ENCODE measurements at regions not wholly inside any gene's neighbourhood (a gene's known extent, or its start where the extent isn't known, plus 50 kb on each side); places are given as distances from the start of the nearest gene placed in this dataset.

DNA sequence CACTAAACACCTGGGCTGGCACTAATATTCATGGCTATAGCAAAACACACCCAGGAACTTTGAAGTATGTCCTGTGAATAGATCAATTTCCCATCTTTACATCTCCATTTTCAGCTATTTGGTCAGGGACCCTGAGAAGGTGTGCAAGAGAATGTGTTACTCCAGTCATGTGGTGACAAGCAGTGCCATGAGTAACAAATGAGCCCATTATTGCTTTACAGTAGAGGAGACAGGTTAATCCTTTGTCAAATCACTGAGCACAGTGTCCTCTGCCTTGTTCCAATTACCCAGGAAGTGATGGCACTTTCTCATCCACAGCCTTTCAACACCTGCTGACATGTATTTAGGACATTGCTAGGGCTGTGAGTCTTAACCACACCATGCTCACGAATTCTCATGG, 664.8 kb upstream of the API5 start:
- DNase-seq, result no peak

DNA sequence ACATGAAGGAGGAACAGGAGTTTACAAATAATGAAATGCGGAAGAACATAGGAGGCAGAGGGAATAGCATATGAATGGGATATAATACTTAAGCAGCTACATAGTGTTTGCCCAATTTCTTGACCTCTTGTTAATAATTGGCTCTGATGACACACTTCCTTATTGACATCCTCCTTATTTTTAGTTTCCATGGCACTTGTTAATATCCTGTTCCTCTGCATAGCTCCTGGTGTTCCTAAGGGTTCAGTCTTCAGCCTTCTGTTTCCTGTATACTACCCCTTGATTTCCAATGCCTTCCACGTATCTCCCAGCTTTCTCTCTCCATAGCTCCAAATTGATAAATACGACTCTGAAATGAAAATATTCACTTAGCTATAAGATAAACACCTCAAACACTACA, 663.8 kb upstream of the API5 start:
- no peak for DNase-seq

DNA sequence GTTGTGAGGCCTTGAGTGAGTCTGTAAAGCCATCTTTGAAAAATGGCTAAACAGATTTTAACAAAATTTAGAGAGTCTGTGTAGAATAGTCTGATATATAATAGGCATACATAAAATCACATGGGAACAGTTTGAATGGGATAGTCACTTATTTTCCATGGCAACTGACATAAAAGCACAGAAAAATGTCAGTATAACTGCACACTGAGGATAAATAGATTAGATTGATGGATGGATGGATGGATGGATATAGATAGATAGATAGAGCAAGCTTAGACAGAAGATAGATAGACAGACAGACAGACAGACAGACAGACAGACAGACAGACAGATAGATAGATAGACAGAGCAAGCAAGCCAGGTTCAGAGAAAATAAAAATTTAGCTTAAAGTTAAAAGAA, 660.2 kb upstream of the API5 start:
- no peak for DNase-seq

DNA sequence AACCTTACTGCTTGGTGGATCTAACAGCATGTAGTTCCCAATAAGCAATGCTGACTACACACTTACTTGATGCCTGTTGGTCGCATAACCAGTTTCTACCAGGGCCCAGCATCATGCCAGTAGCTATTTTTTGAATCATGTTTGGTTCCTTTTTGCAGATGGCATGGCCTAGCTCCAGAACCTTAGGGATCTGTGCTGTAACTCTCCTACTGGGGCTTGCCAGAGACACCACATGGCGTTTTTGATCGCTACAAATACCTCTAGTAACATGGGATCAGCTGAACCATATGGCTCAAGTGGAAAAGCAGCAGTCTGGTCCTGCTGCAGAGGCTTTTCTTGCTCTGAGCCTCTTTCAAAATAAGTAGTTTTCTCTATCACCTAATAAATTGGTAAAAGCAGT, 654.6 kb upstream of the API5 start:
- no peak for DNase-seq

DNA sequence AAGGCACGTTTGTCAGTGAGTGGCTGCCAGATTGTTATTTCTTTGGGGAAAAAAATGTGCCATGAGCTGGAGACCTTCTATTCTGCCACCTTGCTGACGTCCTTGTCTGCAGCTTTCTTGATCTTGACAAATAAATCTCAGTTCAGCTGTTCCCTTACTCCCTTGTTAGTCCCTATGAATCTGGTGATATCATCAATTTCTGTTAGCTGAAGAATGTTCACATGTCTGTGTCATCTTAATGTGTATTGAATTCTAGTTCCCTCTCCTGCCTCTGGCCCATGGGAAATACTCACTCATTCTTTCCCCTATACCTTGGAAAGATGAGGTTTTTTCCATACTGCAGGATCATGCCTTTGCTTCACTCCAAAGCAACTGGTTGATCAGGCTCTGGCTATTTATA, 649.9 kb upstream of the API5 start:
- DNase-seq, result no peak

DNA sequence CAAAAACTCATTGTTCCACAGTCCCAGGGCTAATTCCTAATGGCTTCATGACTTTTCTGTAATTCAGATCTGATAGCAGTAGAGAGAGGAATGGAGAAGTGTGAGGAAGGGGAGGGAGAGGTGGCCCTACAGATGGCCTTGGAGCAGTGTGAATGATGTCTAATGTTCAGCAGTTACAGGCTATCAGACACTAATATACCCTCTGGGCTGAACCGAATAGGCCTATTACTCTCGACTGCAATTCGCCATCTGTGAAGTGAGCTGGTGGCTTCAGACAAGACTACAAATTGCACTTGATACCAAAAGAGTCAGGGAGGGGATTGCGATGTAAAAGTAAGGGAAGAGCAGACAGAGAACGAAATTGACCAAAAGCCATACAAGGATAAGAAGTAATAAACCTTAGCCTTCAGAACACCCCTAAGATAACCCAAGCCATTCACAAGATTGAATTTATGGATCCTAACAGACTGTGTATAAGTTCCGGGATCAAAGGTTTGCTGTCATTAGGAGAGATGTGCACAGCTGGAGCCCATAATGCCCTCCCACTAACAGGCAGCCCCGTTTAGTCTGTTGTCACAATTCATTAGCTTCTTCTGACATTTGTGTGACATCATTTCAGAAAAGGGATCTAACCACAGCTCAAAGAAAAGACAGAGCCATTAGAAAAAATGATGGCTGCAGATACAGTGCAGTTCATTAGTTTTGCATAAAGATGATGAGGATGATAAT, 642.4 kb upstream of the API5 start:
- DNase-seq, result no peak

DNA sequence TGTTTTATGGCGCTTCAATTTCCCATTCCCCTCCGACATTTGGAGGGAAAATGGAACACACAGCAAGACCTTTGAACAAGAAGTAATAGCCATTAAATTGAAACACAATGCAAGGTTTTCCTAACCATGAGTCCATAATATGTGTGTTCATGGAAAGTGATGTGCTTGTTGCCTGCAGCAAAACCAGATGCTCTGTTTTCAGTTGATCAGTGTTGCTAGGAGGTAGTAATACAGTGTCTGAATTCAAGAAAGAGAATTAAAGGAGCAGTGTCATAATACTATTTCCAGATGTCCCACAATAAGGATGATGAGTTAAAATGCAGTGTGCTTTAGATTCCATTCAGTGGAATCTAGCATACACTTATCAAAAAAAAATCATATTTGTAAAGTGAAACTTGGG, 637.4 kb upstream of the API5 start:
- DNase-seq, result no peak

DNA sequence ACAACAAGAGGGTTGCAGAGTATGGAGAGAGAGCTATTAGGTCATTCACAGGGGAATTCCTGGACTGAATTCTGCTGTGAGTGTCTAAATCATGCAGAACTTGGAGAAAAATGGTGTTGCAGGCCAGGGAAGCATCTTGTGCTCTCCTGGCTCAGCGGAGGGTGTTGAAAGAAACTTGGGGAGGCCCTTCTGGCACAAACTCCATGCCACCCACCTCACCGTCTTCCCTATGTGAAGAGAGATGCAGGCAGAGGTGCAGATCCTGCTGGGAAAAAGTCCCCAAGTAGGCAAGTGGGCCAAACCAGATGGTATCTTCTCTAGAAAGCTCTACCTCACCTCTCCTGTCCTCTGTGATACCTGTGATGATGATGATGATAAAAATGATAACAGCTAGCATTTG, 604.3 kb upstream of the API5 start:
- no peak for DNase-seq

DNA sequence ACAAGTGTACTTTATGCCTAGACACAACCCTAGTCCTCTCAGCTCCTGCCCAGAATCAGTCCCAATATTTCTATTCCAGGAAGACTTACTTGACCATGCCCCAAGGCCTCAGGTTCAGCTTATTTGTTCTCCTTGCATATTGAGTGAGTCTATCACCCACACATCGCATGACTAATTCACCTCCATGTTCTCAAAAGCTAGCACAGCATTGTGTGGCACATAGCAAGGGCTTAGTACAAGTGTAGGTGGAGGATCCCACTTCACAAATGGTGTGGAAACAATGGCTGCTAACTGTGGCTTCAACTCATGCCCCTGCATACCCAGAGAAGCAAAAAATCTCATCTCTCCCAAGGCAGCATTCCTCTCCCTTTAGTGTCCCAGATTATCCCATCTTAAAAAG, 602.6 kb upstream of the API5 start:
- DNase-seq, result no peak

DNA sequence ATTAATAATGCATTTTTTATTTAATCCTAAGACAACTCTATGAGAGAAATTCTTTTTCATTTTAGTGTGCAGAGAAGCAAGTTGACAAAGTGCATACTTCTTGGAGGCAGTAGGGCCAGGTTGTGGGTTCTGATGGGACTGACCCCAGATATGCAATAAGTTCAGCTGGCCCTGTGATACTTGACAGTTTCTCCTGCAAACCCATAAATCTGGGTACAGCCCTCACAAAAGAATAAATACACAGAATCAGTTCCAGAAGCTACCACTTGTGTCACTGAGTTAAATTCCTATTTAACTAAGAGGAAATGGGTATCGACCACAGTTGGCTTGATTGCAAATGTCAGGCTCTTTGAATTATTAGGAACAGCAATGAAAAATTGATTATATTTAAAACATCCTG, 598.5 kb upstream of the API5 start:
- no peak for DNase-seq

DNA sequence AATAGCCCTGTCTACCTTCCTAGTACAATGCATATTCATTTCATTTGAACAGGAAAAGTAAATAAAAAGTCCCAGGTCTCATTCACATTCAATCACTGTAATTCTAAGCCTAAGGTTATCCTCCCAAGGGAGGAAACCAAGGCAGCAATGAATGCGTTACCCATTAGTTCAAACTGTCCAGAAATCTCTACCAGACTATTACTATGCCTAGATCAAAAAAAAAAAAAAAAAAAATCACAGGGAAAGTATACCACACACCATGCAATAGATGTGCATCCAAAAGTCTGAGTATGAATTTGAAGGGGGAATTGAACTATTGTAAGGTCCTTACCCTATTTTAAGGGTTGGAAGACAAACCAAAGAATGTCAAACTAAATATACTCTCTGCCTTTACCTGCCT, 598.0 kb upstream of the API5 start:
- no peak for DNase-seq

DNA sequence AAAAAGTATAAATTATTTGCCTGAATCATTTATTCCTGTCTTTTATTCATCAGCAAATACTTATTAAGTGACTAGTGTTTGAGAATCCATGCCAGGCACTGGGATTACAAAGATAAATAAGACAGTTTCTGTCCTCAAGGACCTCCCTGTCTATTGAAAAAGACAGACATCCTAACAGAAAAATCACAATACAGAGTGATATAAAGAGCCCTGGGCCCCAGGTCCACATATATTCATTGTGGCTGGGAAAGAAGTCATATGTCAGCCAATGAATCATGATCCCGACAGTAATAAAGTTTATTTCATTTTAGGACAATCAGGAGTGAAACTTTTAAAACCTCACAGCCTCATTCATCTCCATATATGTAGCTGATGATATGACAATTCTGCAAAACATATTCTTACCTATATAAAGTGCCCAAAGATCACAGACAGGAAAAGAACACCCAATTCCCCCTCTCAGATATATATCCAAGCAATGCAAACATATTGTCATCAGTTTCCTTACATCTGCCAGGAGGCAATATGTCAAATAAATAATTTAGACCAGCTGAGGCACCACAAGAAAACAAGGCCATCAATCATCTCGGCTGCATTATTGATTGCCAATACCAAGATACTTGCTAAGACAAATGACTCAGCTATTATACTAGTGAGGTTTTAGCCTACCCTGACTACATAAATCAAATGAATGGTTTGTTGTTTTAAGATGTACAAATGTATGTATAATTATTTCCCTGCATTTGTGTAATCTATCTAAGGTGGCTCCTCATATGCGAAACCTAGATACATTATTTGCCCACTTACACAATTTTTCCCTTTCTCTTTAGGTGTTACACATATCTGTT, 590.9 kb upstream of the API5 start:
- no peak for DNase-seq

DNA sequence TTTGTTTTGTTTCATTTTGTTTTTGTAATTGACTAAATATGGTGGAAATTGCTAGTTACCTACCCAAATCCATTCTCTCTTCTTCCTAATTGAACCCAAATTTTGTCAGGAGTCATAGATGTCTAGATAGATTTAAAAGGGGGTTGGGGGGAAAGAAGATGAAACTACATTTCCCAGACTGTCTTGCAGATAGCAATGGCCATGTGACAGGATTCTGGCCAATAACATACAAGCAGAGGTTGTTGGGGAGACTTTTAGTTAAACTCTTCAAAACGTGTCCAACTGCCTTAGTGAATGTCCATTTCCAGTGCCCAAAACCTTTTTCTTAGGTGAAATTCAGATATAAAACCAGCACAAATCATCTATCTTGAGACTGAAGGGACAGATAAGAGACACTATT, 583.9 kb upstream of the API5 start:
- no peak for DNase-seq

DNA sequence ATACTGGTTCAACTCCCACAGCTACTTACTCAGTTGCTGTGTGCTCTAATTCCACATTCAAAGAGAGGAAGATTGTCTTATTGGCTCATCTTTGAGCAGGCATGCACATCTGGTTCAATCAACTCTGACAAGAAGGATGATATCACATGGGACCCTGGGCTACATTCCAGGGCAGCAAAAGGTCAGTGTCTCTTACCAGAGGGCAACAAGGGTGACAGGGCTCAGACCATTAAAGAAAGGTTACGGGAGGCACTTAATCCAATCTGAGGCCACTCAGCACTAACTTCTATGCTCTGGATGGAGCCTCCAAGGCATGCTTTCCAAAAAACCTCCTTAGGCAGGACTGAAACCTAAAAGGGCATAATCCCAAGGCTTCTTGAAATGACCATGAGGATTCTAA, 549.4 kb upstream of the API5 start:
- DNase-seq, result no peak

DNA sequence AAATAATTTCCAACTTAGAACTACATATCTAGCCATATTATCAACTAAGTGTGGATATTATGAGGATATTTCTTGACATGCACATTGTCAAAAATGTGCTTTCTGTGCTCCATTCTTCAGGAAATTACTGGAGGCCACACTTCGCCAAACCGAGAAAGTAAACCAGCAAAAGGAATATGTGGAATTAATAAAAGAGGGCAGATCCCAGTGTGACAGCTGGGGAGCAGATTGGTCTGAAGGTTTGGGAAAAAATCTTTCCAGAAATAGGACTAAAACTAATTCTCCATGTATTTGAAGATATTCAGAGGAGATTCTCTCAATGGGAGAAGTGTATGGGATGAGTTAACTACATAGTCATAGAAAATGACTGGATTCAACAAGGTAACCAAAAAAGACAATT, 546.9 kb upstream of the API5 start:
- DNase-seq, result no peak

DNA sequence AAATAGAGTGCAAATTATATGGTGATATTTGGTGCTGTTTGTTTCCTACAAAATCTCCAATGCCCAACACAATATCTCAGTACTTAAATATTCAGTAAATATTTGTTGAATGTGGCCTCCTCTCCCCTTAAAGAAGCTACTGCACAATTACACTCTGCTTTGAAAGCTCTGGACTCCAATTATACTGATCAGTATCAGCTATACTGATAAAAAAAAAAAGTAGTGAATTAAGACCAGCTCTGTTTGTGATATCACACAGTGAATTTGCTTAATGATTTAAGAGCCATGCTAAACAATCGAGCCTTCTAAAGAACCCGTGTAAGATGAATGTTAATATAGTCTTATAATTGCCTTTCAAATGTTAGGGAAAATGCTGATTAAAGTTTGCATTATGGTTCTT, 543.2 kb upstream of the API5 start:
- no peak for DNase-seq

DNA sequence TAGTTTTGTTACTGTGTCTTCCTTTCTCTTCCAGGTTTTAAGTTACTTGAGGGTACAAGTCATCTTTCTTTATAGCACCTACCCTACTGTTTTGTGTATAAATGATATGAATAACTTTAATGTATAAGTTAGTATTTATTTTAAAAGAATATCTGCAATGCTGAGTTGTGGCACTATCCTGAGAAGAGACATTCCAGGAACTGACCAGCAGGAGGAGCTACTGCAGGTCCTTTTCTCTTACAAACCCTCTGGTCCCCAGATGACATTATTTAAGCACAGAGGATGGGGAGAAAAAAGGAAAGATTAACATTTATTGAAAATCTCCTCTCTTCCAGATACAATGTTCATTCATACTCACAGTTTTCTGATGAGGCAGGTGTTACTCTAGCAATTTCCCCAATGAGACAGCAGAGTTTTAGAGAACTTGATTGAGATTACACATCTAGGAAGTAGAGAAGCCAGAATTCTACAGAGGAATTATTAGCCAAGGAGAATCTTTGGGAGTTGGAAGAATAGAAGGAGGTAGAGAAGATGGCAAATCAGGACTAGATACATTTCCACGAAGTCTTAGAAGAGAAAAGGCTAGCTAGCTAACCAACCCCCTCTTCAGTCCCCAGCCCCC, 541.2 kb upstream of the API5 start:
- peak in 1 of 2 experiments; percentile 4 for DNase-seq

DNA sequence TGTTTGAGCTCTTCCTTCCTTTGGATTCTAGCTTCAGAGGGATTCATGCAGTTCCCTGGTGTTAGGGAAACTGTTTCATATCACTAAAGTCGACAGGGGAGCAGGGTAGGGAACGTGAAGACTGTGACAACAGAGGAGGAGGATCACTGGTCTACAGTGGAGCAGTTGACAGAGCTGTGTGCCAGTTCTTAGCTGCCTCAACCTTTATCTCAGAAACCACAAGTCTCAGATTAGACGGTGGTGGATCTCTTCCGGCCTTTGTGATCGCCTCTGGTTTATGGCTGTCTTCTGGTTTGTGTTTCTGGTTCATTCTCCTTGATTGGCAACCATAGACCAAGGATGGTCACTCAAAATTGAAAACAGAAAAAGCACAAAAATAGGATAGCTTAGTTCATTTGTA, 538.9 kb upstream of the API5 start:
- DNase-seq, result no peak

DNA sequence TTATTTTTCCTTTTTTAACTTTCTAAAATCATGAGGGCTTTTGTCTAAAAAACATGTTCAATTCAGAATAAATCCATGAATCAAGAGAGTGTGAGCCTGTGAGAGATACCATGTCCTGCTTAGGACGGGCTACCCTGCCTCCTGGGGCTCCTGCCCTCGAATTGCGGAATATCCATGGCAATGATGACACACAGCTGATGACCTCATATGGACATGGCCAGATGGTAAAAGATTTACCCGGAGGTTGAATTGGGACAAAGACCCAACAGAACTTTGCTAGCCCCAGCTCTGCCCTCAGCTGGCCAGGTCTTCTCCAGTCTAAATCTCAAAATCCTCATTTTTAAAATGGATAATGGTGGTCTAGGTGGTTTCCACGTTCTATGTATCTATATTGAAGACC, 538.1 kb upstream of the API5 start:
- no peak for DNase-seq

DNA sequence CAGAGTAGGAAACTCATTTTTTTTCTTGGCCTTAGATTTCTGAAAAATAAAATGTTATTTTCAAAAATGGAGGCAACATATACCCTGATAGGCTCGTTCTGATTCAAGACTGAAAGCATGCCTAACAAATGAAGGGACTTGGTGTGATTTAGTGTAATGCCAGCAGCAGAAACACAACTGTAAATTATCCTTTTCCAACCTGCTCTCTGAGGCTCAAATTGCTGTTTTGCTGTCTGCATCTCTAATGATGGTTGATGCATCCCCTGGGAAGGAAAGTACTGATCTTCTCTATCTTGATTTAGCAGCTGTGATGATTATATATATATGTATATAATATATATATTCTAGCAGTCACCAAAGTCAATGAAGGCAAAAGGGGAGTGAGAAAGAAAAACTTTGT, 537.2 kb upstream of the API5 start:
- no peak for DNase-seq

DNA sequence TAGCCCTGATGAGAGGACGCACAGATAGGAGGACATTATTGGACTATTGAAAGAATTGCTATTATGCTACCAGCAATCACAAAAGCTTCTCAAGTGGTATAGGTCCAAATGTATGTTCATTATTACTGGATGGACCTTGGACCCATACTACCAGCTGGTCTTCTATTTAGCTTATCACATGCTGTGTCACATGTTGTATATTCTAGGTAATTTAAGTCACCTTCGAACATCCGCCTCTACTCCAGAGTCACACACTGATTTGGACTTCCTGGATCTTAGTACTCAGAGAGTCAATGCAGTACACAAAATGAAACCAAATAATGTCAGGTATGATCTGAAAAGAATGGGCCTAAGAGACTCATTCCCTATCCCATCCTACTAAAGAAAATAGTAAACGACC, 534.0 kb upstream of the API5 start:
- no peak for DNase-seq

DNA sequence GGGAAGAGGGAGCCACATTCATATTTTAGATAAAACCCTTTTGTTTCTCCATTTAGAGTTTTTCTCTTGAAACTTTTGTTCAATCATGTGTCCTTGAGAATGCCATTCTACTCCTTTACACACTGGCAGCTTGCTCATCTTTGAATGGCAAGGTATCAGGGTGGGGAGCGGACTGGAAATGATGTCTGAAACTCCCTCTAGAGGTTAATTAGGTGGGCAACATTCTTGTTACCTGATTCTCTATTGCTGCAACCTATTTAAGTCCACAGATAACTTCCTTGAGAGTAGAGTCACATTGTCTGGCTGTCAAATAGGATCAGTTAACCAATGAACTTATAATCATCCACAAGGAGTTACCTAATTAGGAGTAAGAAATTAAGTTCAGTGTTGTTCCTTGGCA, 533.6 kb upstream of the API5 start:
- DNase-seq, result no peak

DNA sequence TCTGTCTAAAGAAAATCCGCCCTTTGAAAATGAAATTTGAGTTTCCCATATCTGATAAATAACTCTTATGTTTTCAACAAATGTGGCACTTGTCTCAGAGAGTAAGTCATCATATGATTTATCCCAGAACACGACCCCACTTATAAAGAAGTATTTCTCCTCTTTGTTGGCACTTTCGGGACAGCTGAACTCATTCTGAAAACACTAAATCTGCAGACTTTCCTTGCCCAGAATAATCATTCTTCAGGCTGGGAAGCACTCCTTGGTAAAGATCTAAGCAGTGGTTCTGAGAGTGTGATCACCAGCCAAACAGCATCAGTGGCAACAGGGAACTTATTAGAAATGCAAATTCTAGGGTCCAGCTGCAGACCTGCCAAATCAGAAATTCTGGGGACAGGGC, 532.2 kb upstream of the API5 start:
- DNase-seq, result no peak

DNA sequence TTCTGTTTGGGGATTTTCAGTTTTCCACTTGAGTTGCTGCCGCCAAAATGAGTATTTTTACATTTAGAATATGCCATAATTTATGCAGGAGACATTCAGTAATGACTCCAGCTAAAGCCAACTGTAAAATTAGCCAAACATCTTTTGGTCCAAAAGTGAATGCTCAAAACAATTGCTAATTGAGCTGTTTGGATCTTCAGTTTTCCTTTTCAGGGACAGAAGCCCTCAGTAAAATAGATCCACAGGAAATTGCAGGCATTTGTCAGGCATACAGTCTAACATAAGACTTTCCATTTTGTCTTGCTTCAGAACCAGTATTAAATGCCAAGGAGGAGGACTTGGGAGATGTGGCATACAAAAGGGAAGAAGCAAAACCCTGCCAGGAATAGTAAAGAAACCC, 524.8 kb upstream of the API5 start:
- DNase-seq, result no peak

All from NCI-H2081 (cell line).